ENCODE measurements at regions not wholly inside any gene's neighbourhood (a gene's known extent, or its start where the extent isn't known, plus 50 kb on each side); places are given as distances from the start of the nearest gene placed in this dataset.

DNA sequence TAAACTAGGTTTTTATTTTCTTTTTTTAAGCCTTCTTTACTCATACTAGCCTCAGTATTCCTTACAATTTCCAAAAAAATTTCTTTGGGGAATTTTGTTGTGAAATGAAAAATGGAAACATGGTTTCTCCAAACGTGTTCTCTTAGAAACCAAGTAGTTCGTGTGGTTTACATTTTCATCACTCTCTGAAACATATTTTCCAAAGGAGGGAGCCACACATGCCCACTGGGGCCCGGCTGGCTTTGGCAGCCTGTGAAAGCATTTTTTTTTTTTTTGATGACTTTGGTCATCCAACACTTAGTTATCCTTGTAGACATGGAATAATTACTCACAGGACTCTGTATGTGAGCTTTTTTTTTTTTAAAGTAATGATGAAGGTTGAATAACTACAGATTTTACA is 169.6 kb downstream of the C7orf25 start:
- Histone ChIP-seq H3K79me2 (replicated peaks; ENCODE audit: insufficient read depth, low read length) (no peaks in the 10 kb centered on the region), H3K27ac (ENCODE audit: low read length) (no peak overlapping the region), H3K9ac (ENCODE audit: low read length) (no peak overlapping the region), H3K4me2 (ENCODE audit: low read length) (no peak overlapping the region), H3K9me2 (ENCODE audit: insufficient read depth, low read length) (no peaks in the 10 kb centered on the region), H3K4me3 (ENCODE audit: low read length) (no peak overlapping the region), H3F3A (ENCODE audit: insufficient read depth, low read length, poor library complexity, severe bottlenecking) (no peaks in the 10 kb centered on the region), H3K36me3 (ENCODE audit: insufficient read depth, low read length) (no peaks in the 10 kb centered on the region), H3K27me3 (ENCODE audit: insufficient read depth, low read depth, low read length) (no peaks in the 10 kb centered on the region), H3K9me3 (ENCODE audit: low read length) (no peaks in the 10 kb centered on the region), H2AFZ (ENCODE audit: low read depth, low read length) (no peak overlapping the region), H4K20me1 (ENCODE audit: insufficient read depth) (no peaks in the 10 kb centered on the region)
- TF ChIP-seq, protein P1, sequence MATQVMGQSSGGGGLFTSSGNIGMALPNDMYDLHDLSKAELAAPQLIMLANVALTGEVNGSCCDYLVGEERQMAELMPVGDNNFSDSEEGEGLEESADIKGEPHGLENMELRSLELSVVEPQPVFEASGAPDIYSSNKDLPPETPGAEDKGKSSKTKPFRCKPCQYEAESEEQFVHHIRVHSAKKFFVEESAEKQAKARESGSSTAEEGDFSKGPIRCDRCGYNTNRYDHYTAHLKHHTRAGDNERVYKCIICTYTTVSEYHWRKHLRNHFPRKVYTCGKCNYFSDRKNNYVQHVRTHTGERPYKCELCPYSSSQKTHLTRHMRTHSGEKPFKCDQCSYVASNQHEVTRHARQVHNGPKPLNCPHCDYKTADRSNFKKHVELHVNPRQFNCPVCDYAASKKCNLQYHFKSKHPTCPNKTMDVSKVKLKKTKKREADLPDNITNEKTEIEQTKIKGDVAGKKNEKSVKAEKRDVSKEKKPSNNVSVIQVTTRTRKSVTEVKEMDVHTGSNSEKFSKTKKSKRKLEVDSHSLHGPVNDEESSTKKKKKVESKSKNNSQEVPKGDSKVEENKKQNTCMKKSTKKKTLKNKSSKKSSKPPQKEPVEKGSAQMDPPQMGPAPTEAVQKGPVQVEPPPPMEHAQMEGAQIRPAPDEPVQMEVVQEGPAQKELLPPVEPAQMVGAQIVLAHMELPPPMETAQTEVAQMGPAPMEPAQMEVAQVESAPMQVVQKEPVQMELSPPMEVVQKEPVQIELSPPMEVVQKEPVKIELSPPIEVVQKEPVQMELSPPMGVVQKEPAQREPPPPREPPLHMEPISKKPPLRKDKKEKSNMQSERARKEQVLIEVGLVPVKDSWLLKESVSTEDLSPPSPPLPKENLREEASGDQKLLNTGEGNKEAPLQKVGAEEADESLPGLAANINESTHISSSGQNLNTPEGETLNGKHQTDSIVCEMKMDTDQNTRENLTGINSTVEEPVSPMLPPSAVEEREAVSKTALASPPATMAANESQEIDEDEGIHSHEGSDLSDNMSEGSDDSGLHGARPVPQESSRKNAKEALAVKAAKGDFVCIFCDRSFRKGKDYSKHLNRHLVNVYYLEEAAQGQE (IDR thresholded peaks at IDR 0.05; ENCODE audit: borderline replicate concordance) = no peak
- TF ChIP-seq EP300 (conservative IDR thresholded peaks at IDR 0.05; ENCODE audit: poor library complexity, severe bottlenecking) (no peak), SMC3 (conservative IDR thresholded peaks at IDR 0.05; ENCODE audit: poor library complexity) (no peak), TAF1 (IDR thresholded peaks at IDR 0.05; ENCODE audit: low read depth) (no peak), RAD21 (conservative IDR thresholded peaks at IDR 0.05) (no peak), MXI1 (conservative IDR thresholded peaks at IDR 0.05; ENCODE audit: poor library complexity, severe bottlenecking) (no peak)
- TF ChIP-seq, protein P2, sequence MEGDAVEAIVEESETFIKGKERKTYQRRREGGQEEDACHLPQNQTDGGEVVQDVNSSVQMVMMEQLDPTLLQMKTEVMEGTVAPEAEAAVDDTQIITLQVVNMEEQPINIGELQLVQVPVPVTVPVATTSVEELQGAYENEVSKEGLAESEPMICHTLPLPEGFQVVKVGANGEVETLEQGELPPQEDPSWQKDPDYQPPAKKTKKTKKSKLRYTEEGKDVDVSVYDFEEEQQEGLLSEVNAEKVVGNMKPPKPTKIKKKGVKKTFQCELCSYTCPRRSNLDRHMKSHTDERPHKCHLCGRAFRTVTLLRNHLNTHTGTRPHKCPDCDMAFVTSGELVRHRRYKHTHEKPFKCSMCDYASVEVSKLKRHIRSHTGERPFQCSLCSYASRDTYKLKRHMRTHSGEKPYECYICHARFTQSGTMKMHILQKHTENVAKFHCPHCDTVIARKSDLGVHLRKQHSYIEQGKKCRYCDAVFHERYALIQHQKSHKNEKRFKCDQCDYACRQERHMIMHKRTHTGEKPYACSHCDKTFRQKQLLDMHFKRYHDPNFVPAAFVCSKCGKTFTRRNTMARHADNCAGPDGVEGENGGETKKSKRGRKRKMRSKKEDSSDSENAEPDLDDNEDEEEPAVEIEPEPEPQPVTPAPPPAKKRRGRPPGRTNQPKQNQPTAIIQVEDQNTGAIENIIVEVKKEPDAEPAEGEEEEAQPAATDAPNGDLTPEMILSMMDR (IDR thresholded peaks at IDR 0.05; ENCODE audit: poor library complexity, severe bottlenecking) = no peak

DNA sequence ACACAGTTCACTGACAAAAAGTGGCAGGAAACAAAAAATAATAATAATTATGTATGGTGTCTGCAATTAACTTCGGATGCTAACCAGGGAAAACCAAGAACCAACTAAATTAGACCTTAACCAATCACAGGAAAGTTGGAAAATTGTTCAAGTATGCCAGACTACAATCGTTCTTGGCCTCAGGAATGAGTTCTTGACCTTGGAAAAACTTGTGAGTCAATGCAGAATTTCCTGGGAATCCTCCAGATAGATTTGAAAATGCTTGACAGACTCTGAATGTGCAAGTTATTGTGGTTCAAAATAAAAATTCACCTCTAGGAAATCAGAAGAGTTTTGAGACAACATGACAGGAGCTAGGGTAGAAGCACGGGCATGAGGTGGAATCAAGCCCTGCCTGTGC is 171.5 kb downstream of the C7orf25 start:
- no peak overlapping the region for H3K27ac ChIP-seq (ENCODE audit: low read length)
- no peaks in the 10 kb centered on the region for H3K27me3 ChIP-seq (ENCODE audit: insufficient read depth, low read depth, low read length)
- no peaks in the 10 kb centered on the region for H3F3A ChIP-seq (ENCODE audit: insufficient read depth, low read length, poor library complexity, severe bottlenecking)

More for the DNA sequence above, 171.5 kb downstream of the C7orf25 start:
- Histone ChIP-seq H3K36me3 (ENCODE audit: insufficient read depth, low read length) (no peaks in the 10 kb centered on the region), H3K9me2 (ENCODE audit: insufficient read depth, low read length) (no peaks in the 10 kb centered on the region), H2AFZ (ENCODE audit: low read depth, low read length) (no peak overlapping the region), H3K4me2 (ENCODE audit: low read length) (no peak overlapping the region), H3K9ac (ENCODE audit: low read length) (no peak overlapping the region), H4K20me1 (ENCODE audit: insufficient read depth) (no peaks in the 10 kb centered on the region), H3K9me3 (ENCODE audit: low read length) (no peaks in the 10 kb centered on the region), H3K4me3 (ENCODE audit: low read length) (no peak overlapping the region), H3K79me2 (replicated peaks; ENCODE audit: insufficient read depth, low read length) (no peaks in the 10 kb centered on the region)
- TF ChIP-seq SMC3 (conservative IDR thresholded peaks at IDR 0.05; ENCODE audit: poor library complexity) (no peak), TAF1 (IDR thresholded peaks at IDR 0.05; ENCODE audit: low read depth) (no peak), POLR2AphosphoS5 (IDR thresholded peaks at IDR 0.05) (no peak), EP300 (conservative IDR thresholded peaks at IDR 0.05; ENCODE audit: poor library complexity, severe bottlenecking) (no peak), EZH2 (IDR thresholded peaks at IDR 0.05; ENCODE audit: borderline replicate concordance, insufficient read depth, low read length, poor library complexity, severe bottlenecking) (no peak), MXI1 (conservative IDR thresholded peaks at IDR 0.05; ENCODE audit: poor library complexity, severe bottlenecking) (no peak), RAD21 (conservative IDR thresholded peaks at IDR 0.05) (no peak)
- TF ChIP-seq, protein P2 (IDR thresholded peaks at IDR 0.05; ENCODE audit: poor library complexity, severe bottlenecking) = no peak
- TF ChIP-seq, protein P1 (IDR thresholded peaks at IDR 0.05; ENCODE audit: borderline replicate concordance) = no peak

All from neural cell (in vitro differentiated cells).